B cell (primary cell): ENCODE measurements at regions not wholly inside any gene's neighbourhood (a gene's known extent, or its start where the extent isn't known, plus 50 kb on each side); places are given as distances from the start of the nearest gene placed in this dataset.

ENCODE experiments used
- ATAC-seq: fragments of 200-7000 bp; cut with Tn5 transposase; one replicate; pipeline ENCODE4 v1.10.0; 2021; ENCODE audit warnings: low read depth, mild to moderate bottlenecking, moderate number of reproducible peaks, moderate library complexity
- CTCF ChIA-PET: fragments of 350-600 bp; sonication (Branson Sonifier 250); formaldehyde crosslinking; loops from one replicate; lab custom pipeline; 2021; ENCODE audit warnings: antibody characterized with exemption, inconsistent platforms; lab: Charles Lee
- POLR2A ChIA-PET: fragments of 350-600 bp; sonication (Branson Sonifier 250); formaldehyde crosslinking; loops from one replicate; lab custom pipeline; 2021; ENCODE audit warnings: antibody characterized with exemption; lab: Charles Lee
- DNase-seq: peaks from one replicate; pipeline ENCODE4 v3.0.0; 2013
- H2AFZ ChIP-seq: 2 replicates; pipeline ENCODE4 v1.6.1; 2012; ENCODE audit warnings: mild to moderate bottlenecking, low read depth, low read length; ENCODE audit not compliant: insufficient read depth, poor library complexity, severe bottlenecking
- H3K27ac ChIP-seq, 2 donors: 1 replicate in 1 of 2; 2 replicates in 1 of 2; pipeline ENCODE4 v1.5.1; 2012 to 2013; ENCODE audit warnings: low read length in 2 of 2, mild to moderate bottlenecking in 2 of 2, moderate library complexity in 1 of 2
- H3K27me3 ChIP-seq, 4 experiments: fragments of 200-600 bp in 1 of 4; sonication (generic) in 1 of 4; replicated peaks in 1 of 4; 1 replicate in 2 of 4; 2 replicates in 2 of 4; pipeline versions ENCODE4 v1.6.1 to v1.7.0; 2013 to 2016; ENCODE audit warnings: low read length in 3 of 4, mild to moderate bottlenecking in 2 of 4, mixed read lengths in 1 of 4, moderate library complexity in 1 of 4; ENCODE audit not compliant: insufficient read depth in 4 of 4, control insufficient read depth in 3 of 4; ENCODE audit errors: control extremely low read depth in 1 of 4
- H3K36me3 ChIP-seq, 2 experiments: replicated peaks in 1 of 2; 1 replicate in 1 of 2; 2 replicates in 1 of 2; pipeline versions ENCODE4 v1.6.1 to v1.7.1; 2013; ENCODE audit warnings: low read length in 1 of 2; ENCODE audit not compliant: insufficient read depth in 2 of 2, control insufficient read depth in 1 of 2; ENCODE audit errors: control extremely low read depth in 1 of 2, extremely low read depth in 1 of 2
- H3K4me1 ChIP-seq, 2 donors: fragments of 200-600 bp in 1 of 2; sonication (generic) in 1 of 2; 1 replicate in 1 of 2; 2 replicates in 1 of 2; pipeline versions ENCODE4 v1.5.1 to v1.6.1; 2013 to 2017; ENCODE audit warnings: low read length in 2 of 2; ENCODE audit not compliant: control insufficient read depth in 2 of 2, insufficient read depth in 2 of 2
- H3K4me2 ChIP-seq: replicated peaks from 2 replicates; pipeline ENCODE3; 2012; ENCODE audit warnings: mild to moderate bottlenecking, low read depth, low read length; ENCODE audit not compliant: poor library complexity, severe bottlenecking
- H3K4me3 ChIP-seq, 5 experiments: fragments of 200-600 bp in 1 of 5; sonication (generic) in 1 of 5; 1 replicate in 3 of 5; 2 replicates in 2 of 5; pipeline versions ENCODE4 v1.5.1 to v1.7.0; 2011 to 2016; ENCODE audit warnings: low read length in 4 of 5, mild to moderate bottlenecking in 4 of 5, low read depth in 2 of 5, control low read depth in 1 of 5, moderate library complexity in 1 of 5; ENCODE audit not compliant: insufficient read depth in 1 of 5; ENCODE audit errors: control extremely low read depth in 1 of 5, extremely low read depth in 1 of 5
- H3K79me2 ChIP-seq: fragments of 200-600 bp; sonication (generic); one replicate; pipeline ENCODE4 v1.6.0; 2016; ENCODE audit warnings: low read length; ENCODE audit not compliant: control insufficient read depth, insufficient read depth
- H3K9ac ChIP-seq: fragments of 200-600 bp; sonication (generic); 2 replicates; pipeline ENCODE4 v1.6.1; 2017; ENCODE audit warnings: mild to moderate bottlenecking, low read length, moderate library complexity
- H3K9me3 ChIP-seq, 3 donors: one replicate each; pipeline versions ENCODE4 v1.6.1 to v1.7.1; 2013; ENCODE audit warnings: low read length in 2 of 3; ENCODE audit not compliant: control insufficient read depth in 2 of 3, insufficient read depth in 1 of 3; ENCODE audit errors: control extremely low read depth in 1 of 3
- H4K20me1 ChIP-seq: 2 replicates; pipeline ENCODE4 v1.6.0; 2012; ENCODE audit warnings: mild to moderate bottlenecking, low read length; ENCODE audit not compliant: insufficient read depth, control insufficient read depth, poor library complexity, severe bottlenecking
- H3K27ac Mint-ChIP-seq: one replicate; pipeline ENCODE4 v1.8.0; 2021; ENCODE audit warnings: mixed read lengths
- H3K27me3 Mint-ChIP-seq: one replicate; pipeline ENCODE4 v1.8.0; 2021; ENCODE audit warnings: mixed read lengths
- H3K4me1 Mint-ChIP-seq: one replicate; pipeline ENCODE4 v1.8.0; 2021; ENCODE audit warnings: mixed read lengths
- H3K4me3 Mint-ChIP-seq: one replicate; pipeline ENCODE4 v1.8.0; 2021; ENCODE audit warnings: mixed read lengths
- H3K9me3 Mint-ChIP-seq: one replicate; pipeline ENCODE4 v1.8.0; 2022; ENCODE audit warnings: mixed read lengths; ENCODE audit not compliant: insufficient read depth
- CTCF ChIP-seq: fragments of 200-600 bp; IDR thresholded peaks from one replicate; pipeline ENCODE4 v1.8.0; 2022; ENCODE audit warnings: antibody characterized with exemption, mild to moderate bottlenecking
- EZH2 ChIP-seq: IDR thresholded peaks from 2 replicates; pipeline ENCODE4 v1.6.1; 2012; ENCODE audit warnings: borderline replicate concordance, low read depth, mild to moderate bottlenecking, moderate library complexity, low read length; ENCODE audit not compliant: insufficient read depth, poor library complexity, severe bottlenecking
- WGBS: methylation state at CpG from one replicate; pipeline ENCODE4 v1.1.5; 2013; ENCODE audit warnings: missing lambda C conversion rate; ENCODE audit not compliant: insufficient coverage; 5-methylcytosine and 5-hydroxymethylcytosine counted together
- intact Hi-C: fragments of 100-400 bp; cut with micrococcal nuclease; formaldehyde crosslinking; loops from one replicate; pipeline ENCODE4 v1.10.0; 2022

DNA sequence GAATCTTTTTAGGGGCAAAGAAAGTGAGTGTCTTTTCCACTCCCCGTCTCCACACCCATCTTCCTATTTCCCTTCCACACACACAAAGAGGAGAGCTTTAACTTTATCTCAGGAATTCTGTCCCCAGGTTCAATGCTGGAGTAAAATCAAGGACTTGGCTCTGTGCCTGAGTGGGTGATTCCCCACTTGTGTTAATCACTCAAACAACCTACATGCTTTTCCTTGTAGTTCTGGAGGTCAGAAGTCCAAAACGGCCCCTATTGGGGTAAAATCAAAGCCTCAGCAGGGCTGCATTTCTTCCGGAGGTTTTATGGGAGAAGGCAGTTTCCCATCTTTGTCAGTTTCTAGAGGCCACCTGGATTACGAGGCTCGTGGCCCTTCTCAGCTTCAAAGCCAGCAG lies 422.3 kb upstream of the RBFOX1 start:
- Histone ChIP-seq H3K4me3 (no peak overlapping the region), H3K79me2 (no peaks in the 10 kb centered on the region), H3K9me3 (peaks cover 0 to 15% (median 0%) of the 10 kb centered on the region in 3 donors), H3K4me1 (no peaks in the 10 kb centered on the region), H2AFZ (no peak overlapping the region), H3K36me3 (no peaks in the 10 kb centered on the region), H3K4me2 (no peak overlapping the region), H4K20me1 (no peaks in the 10 kb centered on the region), H3K27ac (no peak overlapping the region), H3K27me3 (no peaks in the 10 kb centered on the region), H3K9ac (no peak overlapping the region)
- POLR2A ChIA-PET = no interaction called here
- intact Hi-C loops = no loop called here
- 65% methylated on average over 5 of the region's 5 CpGs for WGBS
- Mint-ChIP-seq H3K4me3 (no peak overlapping the region), H3K4me1 (no peaks in the 10 kb centered on the region), H3K27me3 (no peaks in the 10 kb centered on the region), H3K27ac (no peak overlapping the region), H3K9me3 (no peaks in the 10 kb centered on the region)
- ATAC-seq (no peak), DNase-seq (no peak)
- CTCF ChIA-PET = no interaction called here
- TF ChIP-seq CTCF (no peak), EZH2 (no peak)

DNA sequence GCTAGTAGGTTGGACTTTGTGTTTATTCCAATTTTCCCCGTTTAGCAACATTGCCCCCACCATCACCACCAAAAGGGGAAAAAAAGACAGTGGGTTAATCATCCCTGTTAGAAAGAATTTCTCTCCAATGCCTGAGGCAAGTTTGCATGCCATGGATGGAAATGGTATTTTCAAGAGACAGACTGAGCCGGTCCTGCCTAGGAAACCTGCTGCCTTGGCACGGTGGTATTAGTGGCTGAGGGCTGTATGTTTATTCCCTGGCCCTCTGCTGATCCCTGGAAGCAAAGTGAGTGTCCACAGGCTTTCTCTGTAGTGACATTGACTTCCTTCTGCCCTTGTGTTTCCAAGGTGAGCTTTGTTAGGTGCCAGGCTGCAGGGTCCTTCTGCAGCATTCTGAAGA lies 427.0 kb upstream of the RBFOX1 start:
- no peak for DNase-seq
- no peak overlapping the region for H3K4me3 Mint-ChIP-seq
- Histone ChIP-seq H3K79me2 (no peaks in the 10 kb centered on the region), H3K27me3 (no peaks in the 10 kb centered on the region), H3K9ac (no peak overlapping the region), H3K27ac (no peak overlapping the region), H3K9me3 (peaks cover 0 to 4% (median 0%) of the 10 kb centered on the region in 3 donors), H4K20me1 (no peaks in the 10 kb centered on the region), H3K4me3 (no peak overlapping the region), H3K36me3 (no peaks in the 10 kb centered on the region), H3K4me2 (no peak overlapping the region), H3K4me1 (no peaks in the 10 kb centered on the region), H2AFZ (no peak overlapping the region)
- 79% methylated on average over 2 of the region's 3 CpGs for WGBS
- ChIA-PET CTCF (no interaction called here), POLR2A (no interaction called here)
- H3K4me1 Mint-ChIP-seq = no peaks in the 10 kb centered on the region
- H3K27ac Mint-ChIP-seq = no peak overlapping the region
- intact Hi-C loops = no loop called here
- no peaks in the 10 kb centered on the region for H3K27me3 Mint-ChIP-seq
- TF ChIP-seq CTCF (no peak), EZH2 (no peak)
- no peak for ATAC-seq
- H3K9me3 Mint-ChIP-seq = peaks cover under 1% of the 10 kb centered on the region
